HEK293T (cell line): ENCODE measurements at regions not wholly inside any gene's neighbourhood (a gene's known extent, or its start where the extent isn't known, plus 50 kb on each side); places are given as distances from the start of the nearest gene placed in this dataset.

Source experiments
- CTCF ChIA-PET: fragments of 350-600 bp; formaldehyde crosslinking; extraction: SDS; loops from one replicate; lab custom pipeline; 2021; ENCODE audit warnings: antibody characterized with exemption, inconsistent platforms; lab: Yijun Ruan, JAX
- POLR2A ChIA-PET: fragments of 350-600 bp; formaldehyde crosslinking; extraction: SDS; loops from one replicate; lab custom pipeline; 2020; ENCODE audit warnings: antibody characterized with exemption, inconsistent platforms; lab: Yijun Ruan, JAX
- DNase-seq: peaks from one replicate; pipeline ENCODE4 v3.0.0; 2012; ENCODE audit warnings: mixed read lengths; ENCODE audit errors: extremely low spot score
- ARNT ChIP-seq: fragments of 450-650 bp; IDR thresholded peaks from 2 replicates; pipeline ENCODE4 v1.6.1; 2017; ENCODE audit warnings: mild to moderate bottlenecking
- BHLHE40 ChIP-seq: fragments of 450-650 bp; IDR thresholded peaks from 2 replicates; pipeline ENCODE4 v1.6.1; 2016; ENCODE audit warnings: mild to moderate bottlenecking, moderate library complexity, borderline replicate concordance
- CTBP1 ChIP-seq: fragments of 450-650 bp; IDR thresholded peaks from 2 replicates; pipeline ENCODE4 v1.6.1; 2016; ENCODE audit warnings: borderline replicate concordance
- ELF4 ChIP-seq: fragments of 450-650 bp; IDR thresholded peaks from 2 replicates; pipeline ENCODE4 v1.6.1; 2017; ENCODE audit warnings: antibody characterized with exemption
- FOXA1 ChIP-seq: fragments of 450-650 bp; IDR thresholded peaks from 2 replicates; pipeline ENCODE4 v1.6.1; 2016; ENCODE audit warnings: mild to moderate bottlenecking
- FOXK2 ChIP-seq: fragments of 450-650 bp; IDR thresholded peaks from 2 replicates; pipeline ENCODE4 v1.6.1; 2016; ENCODE audit warnings: mild to moderate bottlenecking
- FOXM1 ChIP-seq: fragments of 450-650 bp; IDR thresholded peaks from 2 replicates; pipeline ENCODE4 v1.6.1; 2017; ENCODE audit warnings: mild to moderate bottlenecking, borderline replicate concordance
- HDGF ChIP-seq: fragments of 450-650 bp; IDR thresholded peaks from 2 replicates; pipeline ENCODE4 v1.6.1; 2017; ENCODE audit warnings: antibody characterized with exemption, borderline replicate concordance
- L3MBTL2 ChIP-seq: fragments of 450-650 bp; conservative IDR thresholded peaks from 2 replicates; pipeline ENCODE4 v1.6.1; 2016; ENCODE audit warnings: mild to moderate bottlenecking
- LEF1 ChIP-seq: fragments of 450-650 bp; IDR thresholded peaks from 2 replicates; pipeline ENCODE4 v1.6.1; 2017; ENCODE audit warnings: mild to moderate bottlenecking, borderline replicate concordance
- NFRKB ChIP-seq: fragments of 450-650 bp; IDR thresholded peaks from 2 replicates; pipeline ENCODE4 v1.6.1; 2016; ENCODE audit warnings: mild to moderate bottlenecking, moderate library complexity
- PKNOX1 ChIP-seq: fragments of 450-650 bp; IDR thresholded peaks from 2 replicates; pipeline ENCODE4 v1.6.1; 2016
- SP1 ChIP-seq: fragments of 450-650 bp; IDR thresholded peaks from 2 replicates; pipeline ENCODE4 v1.6.1; 2017
- SUZ12 ChIP-seq: fragments of 450-650 bp; IDR thresholded peaks from 2 replicates; pipeline ENCODE4 v1.6.1; 2016; ENCODE audit warnings: mild to moderate bottlenecking
- TARDBP ChIP-seq: fragments of 450-650 bp; IDR thresholded peaks from 2 replicates; pipeline ENCODE4 v1.6.1; 2016
- ZNF384 ChIP-seq: fragments of 450-650 bp; IDR thresholded peaks from 2 replicates; pipeline ENCODE4 v1.6.1; 2016

- no peak for TF ChIP-seq PKNOX1
- no peak for TF ChIP-seq ARNT
- no peak for TF ChIP-seq NFRKB
- no peak for TF ChIP-seq FOXK2
- TF ChIP-seq SP1, result no peak
- TF ChIP-seq CTBP1, result no peak
- no peak for TF ChIP-seq FOXM1
- no peak for TF ChIP-seq L3MBTL2
- no peak for TF ChIP-seq BHLHE40
- TF ChIP-seq HDGF, result no peak
- no peak for TF ChIP-seq TARDBP
- TF ChIP-seq SUZ12, result no peak
- no peak for TF ChIP-seq ZNF384
- TF ChIP-seq ELF4, result no peak
- TF ChIP-seq LEF1, result no peak
- CTCF ChIA-PET, result no interaction called here
- no peak for DNase-seq
- POLR2A ChIA-PET, result no interaction called here
These were observed 721.1 kb downstream of the EFNB2 start for GRCh38 chr13:105814219-105814901.

- POLR2A ChIA-PET, result no interaction called here
- DNase-seq, result no peak
- TF ChIP-seq FOXM1, result no peak
- TF ChIP-seq BHLHE40, result no peak
- no peak for TF ChIP-seq FOXK2
- TF ChIP-seq SP1, result no peak
- TF ChIP-seq ELF4, result no peak
- TF ChIP-seq SUZ12, result no peak
- no peak for TF ChIP-seq PKNOX1
- TF ChIP-seq FOXA1, result no peak
- no peak for TF ChIP-seq NFRKB
- no peak for TF ChIP-seq CTBP1
- no peak for TF ChIP-seq L3MBTL2
- no peak for TF ChIP-seq TARDBP
- no peak for TF ChIP-seq ZNF384
- no peak for TF ChIP-seq LEF1
- no peak for TF ChIP-seq ARNT
- no peak for TF ChIP-seq HDGF
- CTCF ChIA-PET, result no interaction called here
These were observed 728.9 kb downstream of the EFNB2 start for GRCh38 chr13:105806628-105806920.

GRCh38 chr13:105805892-105806627 is 729.4 kb downstream of the EFNB2 start:
- ChIA-PET CTCF (no interaction called here), POLR2A (no interaction called here)
- no peak for DNase-seq
- no peak for TF ChIP-seq SUZ12
- no peak for TF ChIP-seq ZNF384
- no peak for TF ChIP-seq FOXK2
- no peak for TF ChIP-seq HDGF
- no peak for TF ChIP-seq ELF4
- no peak for TF ChIP-seq FOXA1
- TF ChIP-seq SP1, result no peak
- no peak for TF ChIP-seq L3MBTL2
- TF ChIP-seq ARNT, result no peak
- no peak for TF ChIP-seq NFRKB
- TF ChIP-seq LEF1, result no peak
- no peak for TF ChIP-seq TARDBP
- no peak for TF ChIP-seq PKNOX1
- TF ChIP-seq BHLHE40, result no peak
- no peak for TF ChIP-seq FOXM1
- no peak for TF ChIP-seq CTBP1

- ChIA-PET POLR2A (no interaction called here), CTCF (no interaction called here)
- DNase-seq, result no peak
- no peak for TF ChIP-seq L3MBTL2
- no peak for TF ChIP-seq HDGF
- TF ChIP-seq SUZ12, result no peak
- TF ChIP-seq NFRKB, result no peak
- TF ChIP-seq FOXA1, result no peak
- TF ChIP-seq ELF4, result no peak
- TF ChIP-seq ARNT, result no peak
- TF ChIP-seq LEF1, result no peak
- TF ChIP-seq SP1, result no peak
These were observed 730.8 kb downstream of the EFNB2 start for GRCh38 chr13:105804561-105805190.

- ChIA-PET POLR2A (no interaction called here), CTCF (no interaction called here)
- TF ChIP-seq LEF1, result no peak
- no peak for TF ChIP-seq HDGF
- TF ChIP-seq TARDBP, result no peak
- TF ChIP-seq FOXK2, result no peak
- no peak for TF ChIP-seq NFRKB
- TF ChIP-seq FOXA1, result no peak
- TF ChIP-seq CTBP1, result no peak
- TF ChIP-seq SUZ12, result no peak
- TF ChIP-seq BHLHE40, result no peak
- no peak for TF ChIP-seq FOXM1
- TF ChIP-seq PKNOX1, result no peak
- TF ChIP-seq ELF4, result no peak
- TF ChIP-seq L3MBTL2, result no peak
- no peak for TF ChIP-seq SP1
- TF ChIP-seq ARNT, result no peak
- TF ChIP-seq ZNF384, result no peak
- no peak for DNase-seq
These were observed 736.3 kb downstream of the EFNB2 start for GRCh38 chr13:105799155-105799554.
